ENCODE measurements at regions not wholly inside any gene's neighbourhood (a gene's known extent, or its start where the extent isn't known, plus 50 kb on each side); places are given as distances from the start of the nearest gene placed in this dataset.

DNA sequence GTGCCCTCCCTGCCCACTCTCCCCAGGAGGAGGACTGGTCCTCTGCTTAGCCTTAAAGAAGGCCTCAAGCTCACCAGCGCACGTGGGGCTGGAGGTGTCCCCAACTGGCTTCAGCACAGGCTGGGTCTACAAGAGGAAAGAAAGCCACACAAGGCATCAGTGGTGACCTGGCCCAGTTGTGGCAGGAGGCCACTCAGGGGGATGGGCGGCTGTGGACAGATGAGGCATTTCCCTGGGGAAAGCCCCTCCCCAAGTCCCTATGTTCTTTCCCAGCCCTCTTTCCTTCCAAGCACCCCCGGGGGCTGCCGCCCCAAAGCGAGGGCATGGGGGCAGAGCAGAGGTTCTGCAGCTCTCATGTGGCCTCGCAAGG is 155.2 kb upstream of the TLE3 start:
- no peak for ATAC-seq (ENCODE audit: poor library complexity)
- no peak for DNase-seq
- intact Hi-C loops (cut with DNase I), result no loop called here

DNA sequence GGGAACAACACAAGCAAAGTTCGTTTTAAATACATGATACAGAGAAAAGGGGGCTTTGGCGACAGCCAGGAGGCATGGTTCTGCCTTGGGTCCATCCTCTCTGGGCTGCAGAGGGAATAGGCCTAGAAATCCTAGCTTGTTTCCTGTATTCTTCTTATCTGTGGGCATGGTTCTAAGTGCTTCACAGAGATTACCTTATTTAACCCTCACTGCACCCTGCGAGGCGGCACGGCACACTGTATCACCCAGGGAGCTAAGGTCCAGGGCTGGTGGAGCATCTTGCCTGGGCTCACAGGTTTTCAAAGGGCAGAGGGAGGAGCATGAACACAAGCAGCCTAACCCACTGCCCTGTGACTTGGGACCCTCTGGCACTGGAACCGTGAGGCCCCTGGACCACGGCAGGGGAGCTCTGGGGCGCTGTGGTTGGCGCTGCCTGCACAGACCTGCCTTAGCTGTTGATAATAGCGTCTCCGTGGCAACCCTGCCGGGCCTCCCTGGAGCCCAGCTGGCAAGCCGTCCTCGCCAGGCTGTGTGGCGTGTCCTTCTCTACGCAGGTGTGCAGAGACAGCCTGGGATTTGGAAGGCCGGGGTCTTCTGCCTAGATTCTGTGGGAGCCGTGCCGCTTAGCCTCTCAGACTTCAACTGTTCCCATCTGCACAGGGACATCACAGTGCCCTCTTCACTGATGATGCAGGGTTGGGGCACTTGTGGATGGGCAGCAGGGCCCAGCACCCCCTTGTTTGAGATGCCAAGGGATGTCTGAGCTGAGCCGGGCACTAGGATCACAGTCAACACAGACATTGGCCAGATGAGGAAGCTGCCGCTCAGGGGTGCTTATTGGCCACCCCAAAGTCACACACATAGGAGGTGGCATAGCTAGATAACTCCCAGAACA is 154.6 kb upstream of the TLE3 start:
- intact Hi-C loops (cut with DNase I), result no loop called here
- ATAC-seq (ENCODE audit: poor library complexity) (no peak), DNase-seq (no peak)

DNA sequence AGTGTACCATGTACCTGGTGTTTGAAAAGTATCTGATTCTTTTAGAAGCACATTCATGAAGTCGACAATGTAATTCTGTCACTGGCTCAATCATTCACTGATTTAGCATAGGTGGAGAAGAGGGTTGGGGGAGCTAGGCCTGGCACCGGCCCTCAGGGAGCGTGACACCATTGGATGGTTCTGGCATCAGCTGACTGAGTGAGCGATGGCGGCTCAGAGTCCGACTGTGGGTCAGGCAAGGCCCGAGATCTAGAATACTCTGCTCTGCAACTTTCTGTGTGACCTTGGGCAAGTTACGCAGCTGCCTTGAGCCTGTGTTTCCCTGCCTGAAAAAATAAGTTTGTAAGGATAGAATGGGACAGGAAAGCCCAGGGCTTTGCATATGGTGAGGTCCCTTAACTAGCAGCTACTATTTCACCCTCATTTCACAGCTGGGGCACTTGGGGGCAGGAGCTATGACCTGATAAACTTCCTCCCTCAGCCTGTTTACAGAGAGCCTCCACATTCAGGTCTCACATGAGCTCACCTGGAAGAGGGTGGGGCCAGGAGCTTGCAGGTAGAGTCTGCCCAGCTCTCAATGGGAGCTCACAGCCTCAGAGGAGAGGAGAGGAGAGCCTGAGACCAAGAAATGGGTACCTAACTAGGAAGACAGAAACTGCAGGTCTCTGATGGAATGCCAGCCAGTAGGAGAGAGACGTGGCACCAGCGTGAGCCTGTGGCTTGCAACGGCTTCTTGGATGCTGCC is 153.7 kb upstream of the TLE3 start:
- no peak for DNase-seq
- intact Hi-C loops (cut with DNase I), result no loop called here
- ATAC-seq (ENCODE audit: poor library complexity), result no peak

DNA sequence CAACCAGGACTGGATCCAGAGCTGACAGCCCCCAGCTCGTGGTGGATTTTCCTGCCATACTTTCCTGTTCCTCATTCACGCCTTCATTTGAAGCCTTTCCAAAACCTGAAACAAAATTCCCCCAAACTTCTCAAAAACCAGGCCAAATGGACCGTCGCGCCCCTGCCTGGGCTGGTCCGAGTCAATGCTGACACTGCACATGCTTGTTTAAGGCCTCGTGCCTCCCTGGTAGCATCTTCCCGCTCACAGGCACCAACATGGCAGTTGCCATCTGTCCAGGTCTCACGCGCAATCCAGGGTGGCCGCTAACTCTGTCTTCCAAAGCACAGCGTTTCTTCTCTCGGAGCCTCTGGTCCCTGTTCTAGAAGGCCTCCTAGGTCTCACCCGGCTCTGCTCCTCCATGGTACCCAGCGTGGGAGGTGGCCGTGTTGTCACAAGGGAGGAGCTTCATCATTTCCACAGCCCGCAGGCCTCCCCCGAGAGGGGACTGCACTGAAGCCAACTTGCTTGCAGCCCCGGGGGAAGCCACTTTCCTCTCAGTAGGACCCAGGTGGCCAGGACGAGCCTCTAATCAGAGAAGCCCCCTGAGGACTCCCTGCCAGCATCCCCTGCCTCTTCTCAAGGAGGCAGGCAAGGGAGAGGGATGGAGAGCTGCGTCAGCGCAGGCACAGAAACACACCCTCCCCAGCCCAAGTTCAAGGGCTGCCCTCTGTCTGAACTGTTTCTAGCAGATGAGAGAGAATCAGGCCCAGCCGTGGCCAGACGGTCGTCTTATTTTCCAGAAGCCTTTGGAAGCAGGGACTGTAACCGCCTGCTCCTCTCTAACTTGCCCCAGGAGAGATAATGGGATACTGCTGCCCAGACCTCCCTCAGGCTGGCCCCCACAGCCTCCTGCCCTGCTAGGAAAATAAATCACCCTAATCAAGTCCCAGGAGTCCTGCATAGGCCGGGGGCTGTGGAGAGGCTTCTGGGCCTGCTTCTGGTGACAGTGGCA is 152.8 kb upstream of the TLE3 start:
- DNase-seq, result no peak
- ATAC-seq (ENCODE audit: poor library complexity), result no peak
- intact Hi-C loops (cut with DNase I), result no loop called here

DNA sequence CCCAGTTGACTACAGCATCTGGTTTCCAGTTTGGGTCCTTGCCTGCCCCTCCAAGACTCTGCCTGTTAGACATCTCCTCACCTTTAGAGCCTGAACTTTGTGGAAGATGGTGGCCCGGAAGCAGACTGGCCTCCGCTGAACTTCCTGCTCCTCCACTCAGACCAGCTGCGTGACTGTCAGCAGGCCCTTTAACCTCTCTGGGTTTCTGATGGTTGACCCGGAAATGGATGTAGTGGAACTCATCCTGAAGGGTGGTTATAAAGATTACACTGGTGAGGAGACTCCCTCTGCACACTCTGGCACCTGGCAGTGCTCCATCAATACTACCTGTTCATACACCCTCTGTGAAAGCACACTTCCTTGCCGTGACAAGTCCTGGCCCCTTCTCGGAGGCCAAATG is 151.9 kb upstream of the TLE3 start:
- ATAC-seq (ENCODE audit: poor library complexity) (no peak), DNase-seq (no peak)
- intact Hi-C loops (cut with DNase I), result no loop called here

DNA sequence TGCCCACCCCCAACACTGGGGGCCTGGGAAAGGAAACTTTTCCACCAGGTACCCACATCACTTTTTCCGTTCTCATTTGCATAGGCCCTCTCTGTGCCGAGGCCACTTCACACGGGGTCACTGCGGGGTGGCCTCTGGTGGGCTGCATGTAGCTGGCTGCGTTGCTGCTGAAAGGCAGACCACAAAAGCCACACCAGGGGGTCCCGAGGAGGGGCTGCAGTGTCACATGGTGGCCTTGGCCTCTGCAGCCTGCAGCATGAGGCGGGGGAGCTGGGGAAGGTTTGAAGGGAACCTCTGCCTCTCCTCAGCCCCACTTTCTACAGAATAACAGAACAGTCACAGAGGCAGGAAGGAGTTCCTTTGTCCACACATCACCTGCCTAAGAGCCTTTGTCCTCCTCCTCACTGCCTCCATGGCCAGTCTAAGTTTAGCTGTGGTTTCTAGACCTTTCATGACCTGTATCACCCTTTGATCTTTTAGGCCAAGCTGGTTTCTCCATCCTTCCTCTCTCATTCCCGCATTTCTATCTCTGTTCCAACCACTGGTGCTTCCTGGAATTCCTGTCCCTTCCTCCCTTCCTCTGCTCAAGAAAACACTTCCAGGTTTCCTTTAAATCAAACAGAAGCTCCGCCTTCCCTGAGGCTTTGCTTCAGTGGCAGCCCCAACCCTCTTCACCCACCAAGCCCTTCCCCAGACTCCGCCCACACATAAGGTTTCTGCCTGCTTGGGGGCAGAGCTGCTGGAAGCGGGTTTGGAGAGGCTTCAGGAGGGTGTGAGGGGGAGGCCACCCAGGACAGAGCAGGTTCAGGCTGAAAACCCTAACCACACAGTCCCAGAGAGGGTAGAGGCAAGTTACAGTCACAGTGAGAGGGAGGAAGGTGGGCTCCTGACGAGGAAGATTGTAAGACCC is 150.7 kb upstream of the TLE3 start:
- intact Hi-C loops (cut with DNase I), result no loop called here
- no peak for ATAC-seq (ENCODE audit: poor library complexity)
- no peak for DNase-seq

DNA sequence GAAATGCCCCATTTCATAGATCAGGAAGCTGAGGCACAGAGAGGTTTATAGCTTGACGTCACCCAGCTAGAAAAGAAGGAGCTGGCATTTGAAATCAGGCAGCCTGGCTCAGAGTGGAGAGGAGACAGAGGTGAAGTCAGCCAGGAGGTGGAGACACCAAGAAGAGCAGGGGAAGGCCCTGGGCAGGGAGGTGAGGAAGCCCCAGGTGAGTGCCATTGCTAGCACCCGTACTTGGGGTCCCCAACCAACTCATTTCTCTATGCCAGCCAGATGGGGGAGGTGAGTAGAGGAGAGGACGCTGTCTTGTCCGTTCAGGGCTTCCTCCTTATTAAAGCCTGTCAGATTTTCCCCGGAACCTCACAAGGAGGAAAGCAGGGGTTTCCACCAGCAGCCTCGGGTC is 149.6 kb upstream of the TLE3 start:
- no peak for DNase-seq
- intact Hi-C loops (cut with DNase I), result no loop called here

DNA sequence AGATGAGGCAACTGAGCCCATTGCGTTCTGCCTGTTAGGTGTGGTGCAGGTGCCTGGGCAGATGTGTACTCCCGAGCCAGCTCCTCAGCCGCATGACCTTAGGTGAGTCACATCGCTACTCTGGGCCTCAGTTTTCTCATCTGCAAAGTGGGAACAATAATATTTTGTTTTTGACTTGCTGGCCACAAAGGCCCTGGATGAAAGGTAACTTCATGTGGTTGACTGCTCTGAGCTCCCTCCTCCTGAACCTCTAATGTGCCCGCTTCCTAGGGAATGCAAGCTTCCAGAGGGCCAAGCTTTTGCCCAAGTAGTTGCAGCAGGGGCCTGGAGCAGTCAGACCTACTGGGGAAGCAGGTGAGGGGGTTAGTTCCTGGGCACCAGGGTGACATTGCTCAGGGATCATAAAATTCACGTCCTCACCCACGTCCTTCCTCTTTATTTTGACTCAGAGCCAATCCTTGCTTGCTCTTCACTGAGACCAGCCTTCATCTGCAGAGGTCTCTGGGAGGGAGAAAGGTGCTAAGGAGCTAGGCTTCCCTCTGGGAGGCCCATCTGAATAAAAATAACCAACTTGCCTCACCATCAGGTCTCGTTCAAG is 149.0 kb upstream of the TLE3 start:
- ATAC-seq (ENCODE audit: poor library complexity) (no peak), DNase-seq (no peak)
- intact Hi-C loops (cut with DNase I), result no loop called here

More for the DNA sequence above, 149.6 kb upstream of the TLE3 start:
- ATAC-seq (ENCODE audit: poor library complexity), result no peak

DNA sequence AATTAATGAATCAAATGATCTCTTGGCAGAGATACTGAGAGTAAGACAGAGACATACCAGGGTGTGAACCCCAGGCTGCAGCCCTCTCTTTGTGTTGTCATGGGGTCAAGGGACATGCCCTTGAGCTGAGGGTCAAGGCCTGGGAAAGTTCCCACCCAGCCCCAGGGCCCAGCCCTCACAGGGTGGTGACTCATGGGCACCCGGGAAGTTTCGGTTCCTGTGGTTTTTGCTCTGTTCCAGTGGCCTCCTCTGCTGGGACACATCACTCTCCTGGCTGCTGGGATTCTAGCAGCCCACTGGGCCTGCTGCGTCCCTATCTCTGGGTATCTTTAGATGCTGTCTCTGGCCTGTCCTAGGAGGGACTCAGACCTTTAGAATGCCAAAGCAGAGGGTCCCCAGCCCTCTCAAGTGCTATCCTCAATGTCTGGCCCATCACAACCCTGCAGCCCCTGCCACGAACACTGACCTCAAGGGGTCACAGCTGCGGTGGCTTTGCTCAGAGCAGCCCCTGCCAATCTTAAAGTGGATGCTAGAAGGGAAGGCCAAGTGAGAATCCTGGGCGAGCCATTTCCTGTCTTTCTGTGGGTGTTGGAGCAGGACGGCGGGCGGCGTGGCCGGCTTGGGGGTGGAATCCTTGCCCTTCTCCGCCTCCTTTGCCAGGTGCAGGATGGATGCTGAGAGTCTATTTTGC is 148.4 kb upstream of the TLE3 start:
- peak; percentile 64 for DNase-seq
- ATAC-seq (ENCODE audit: poor library complexity), result peak; percentile 69
- intact Hi-C loops (cut with DNase I), result no loop called here

DNA sequence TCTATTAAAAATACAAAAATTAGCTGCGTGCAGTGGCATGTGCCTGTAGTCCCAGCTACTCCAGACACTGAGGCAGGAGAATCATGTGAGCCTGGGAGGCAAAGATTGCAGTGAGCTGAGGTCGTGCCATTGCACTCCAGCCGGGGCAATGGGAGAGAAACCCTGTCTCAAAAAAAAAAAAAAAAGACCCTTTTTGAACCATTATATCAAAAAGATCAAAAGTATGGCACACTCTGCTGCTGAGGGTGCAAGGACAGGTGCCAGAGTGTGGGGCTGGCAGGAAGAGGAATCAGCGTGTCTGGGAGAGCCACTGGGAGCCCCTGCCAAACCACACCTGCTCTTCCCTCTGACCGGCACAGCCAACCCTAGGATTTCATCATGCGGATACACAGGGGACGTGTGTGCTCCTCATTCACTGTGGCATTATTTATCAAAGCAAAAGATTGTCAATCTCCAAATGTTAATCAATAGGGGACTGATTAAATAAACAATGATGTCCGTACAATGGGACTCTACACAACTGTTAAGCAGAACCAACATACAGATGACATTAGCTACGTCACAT is 147.3 kb upstream of the TLE3 start:
- intact Hi-C loops (cut with DNase I), result no loop called here
- DNase-seq (no peak), ATAC-seq (ENCODE audit: poor library complexity) (no peak)

DNA sequence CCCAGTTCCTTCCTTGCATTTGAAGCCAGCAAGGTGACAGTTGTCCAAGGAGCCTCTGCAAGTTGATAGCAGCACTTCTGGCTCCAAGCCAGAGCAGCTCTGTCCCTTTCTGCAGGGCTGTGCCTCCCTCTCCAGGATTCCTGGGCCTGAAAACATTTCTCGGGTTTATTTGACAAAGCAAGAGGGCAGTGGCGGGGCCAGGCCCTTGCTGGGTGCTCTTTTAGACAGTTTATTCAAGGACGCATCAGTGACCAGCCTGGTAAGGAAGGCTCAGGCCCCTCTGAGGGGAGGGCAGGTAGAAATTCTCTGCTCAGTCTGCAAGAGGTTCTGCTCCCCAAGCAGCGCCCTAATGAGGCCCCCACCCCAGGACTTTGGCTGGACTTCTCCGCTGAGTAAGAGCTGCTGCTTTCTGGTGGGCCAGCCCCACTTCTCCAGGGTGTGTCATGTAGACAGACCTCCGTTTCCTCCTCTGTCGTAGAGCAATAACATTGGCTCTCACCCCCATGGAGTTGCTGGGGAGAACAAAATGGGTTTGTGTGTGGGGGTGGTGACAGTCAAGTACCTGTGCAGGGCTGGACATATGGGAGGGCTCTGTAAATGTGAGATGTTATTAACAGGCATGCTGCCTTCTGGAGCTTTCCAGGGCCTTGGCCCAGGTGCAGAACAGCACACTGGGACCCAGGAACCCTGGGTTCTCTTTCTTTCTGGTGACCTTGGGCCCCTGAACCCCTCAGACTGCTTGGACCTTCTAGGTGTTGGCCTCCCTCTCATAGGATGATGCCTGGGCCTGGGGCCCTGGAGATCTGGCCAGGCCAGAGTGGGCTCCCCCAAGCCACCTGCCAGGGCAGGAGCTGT is 146.2 kb upstream of the TLE3 start:
- ATAC-seq (ENCODE audit: poor library complexity) (no peak), DNase-seq (no peak)
- intact Hi-C loops (cut with DNase I), result no loop called here

DNA sequence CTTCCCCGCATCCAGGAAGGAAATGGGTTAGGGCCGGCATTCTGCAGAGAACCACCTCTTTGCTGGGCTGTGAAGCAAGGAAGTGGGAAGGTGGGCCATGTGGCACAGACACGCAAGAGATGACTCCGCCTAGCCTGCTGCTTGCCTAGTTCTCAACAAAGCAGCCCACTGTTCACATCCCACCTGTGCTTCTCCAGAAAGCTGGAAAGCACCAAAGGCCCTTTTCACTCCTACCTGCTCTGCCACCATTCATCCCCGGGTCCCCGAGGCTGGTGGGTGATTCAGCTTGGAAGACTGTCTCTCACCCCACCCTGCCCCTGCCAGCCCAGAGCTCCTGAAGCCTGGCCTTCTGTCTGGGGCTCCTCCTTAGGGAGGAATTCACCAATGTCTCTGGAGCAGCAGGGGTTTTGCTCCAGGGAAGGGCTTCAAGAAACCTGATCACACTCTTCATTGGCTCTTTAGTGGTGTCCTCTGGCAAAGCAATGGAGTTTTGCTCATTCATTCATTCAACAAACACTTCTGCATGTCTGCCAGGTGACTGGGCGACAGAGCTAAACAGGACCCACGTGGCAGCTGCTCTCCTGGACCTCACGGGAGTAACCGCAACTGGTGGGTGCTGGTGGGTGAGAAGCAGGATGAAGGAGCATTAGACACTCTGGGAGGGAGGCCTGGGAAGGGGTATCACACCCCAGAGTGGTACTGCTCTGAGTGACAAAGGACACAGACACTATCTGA is 145.4 kb upstream of the TLE3 start:
- DNase-seq, result no peak
- ATAC-seq (ENCODE audit: poor library complexity), result no peak
- intact Hi-C loops (cut with DNase I), result no loop called here

DNA sequence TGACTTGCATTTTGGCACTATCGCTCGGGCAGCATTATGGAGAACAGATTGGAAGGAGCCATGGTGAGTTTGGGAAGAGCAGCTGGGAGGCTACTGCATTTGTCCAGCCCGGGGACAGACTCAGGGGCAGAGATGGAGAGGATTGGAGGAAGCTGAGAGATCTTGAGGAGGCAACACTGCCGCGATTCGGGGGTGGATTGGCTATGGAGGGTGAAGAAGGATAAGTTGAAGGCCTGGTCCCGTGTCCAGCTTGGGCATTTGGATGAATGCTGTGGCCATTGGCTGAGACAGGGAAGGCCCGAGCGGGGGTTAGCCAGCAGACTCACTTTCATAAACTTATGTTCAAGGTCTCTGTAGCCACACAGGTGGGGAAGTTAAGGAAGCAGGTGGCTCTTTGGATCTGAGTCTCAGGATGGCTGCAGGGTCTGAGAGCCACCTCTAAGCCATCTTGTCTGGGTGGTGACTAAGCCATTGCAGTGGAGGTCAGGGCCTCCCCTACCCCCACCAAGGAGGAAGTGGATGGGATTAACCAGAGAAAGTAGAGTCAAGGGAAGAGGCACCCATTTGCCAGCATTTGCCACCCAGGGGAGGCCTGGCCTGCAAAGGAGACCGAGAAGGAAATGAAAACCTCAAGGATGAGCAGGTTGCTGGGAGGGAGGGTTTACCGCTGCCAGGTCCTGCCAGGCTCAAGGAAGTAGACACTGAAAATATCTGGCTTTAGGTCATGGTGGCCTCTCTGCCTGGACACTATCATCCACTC is 144.0 kb upstream of the TLE3 start:
- ATAC-seq (ENCODE audit: poor library complexity) (no peak), DNase-seq (no peak)
- intact Hi-C loops (cut with DNase I), result no loop called here

DNA sequence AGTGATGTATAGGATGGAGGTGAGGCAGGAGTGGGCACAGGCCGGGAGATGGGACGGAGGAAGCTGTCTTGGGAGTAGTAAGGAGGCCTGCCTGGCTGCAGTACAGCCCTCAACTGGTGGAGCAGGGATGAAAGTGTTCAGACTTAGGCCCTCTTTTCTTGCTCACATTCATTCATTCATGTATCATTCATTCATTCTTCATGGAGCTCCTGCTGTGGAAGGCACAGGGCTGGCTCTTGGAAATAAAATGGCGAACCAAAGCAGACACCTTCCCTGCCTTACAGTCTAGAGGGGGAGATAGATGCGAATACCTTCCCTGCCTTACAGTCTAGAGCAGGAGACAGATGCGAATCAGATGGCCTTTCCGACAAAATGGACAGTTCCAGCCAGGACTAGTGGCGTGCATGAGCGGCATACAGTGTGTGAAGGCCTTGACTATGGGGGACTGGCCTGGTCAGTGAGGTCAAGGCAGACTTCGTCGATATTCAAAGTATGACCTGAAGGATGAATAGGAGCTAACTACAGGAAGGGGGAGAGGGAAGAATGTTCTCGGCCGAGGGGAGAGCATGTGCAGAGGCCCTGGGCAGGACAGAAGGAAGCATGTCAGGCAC is 143.2 kb upstream of the TLE3 start:
- DNase-seq (no peak), ATAC-seq (ENCODE audit: poor library complexity) (no peak)
- intact Hi-C loops (cut with DNase I), result no loop called here

Data from Right ventricle myocardium superior (tissue), 1 donor.